HL-60 (cell line): ENCODE measurements at regions not wholly inside any gene's neighbourhood (a gene's known extent, or its start where the extent isn't known, plus 50 kb on each side); places are given as distances from the start of the nearest gene placed in this dataset.

Experiments used
- DNase-seq, 2 experiments: peaks; one replicate each; pipeline ENCODE4 v3.0.0-alpha.2; 2010 to 2020; ENCODE audit warnings: low read depth in 1 of 2, low spot score in 1 of 2
- H3K27ac ChIP-seq: fragments of 250-450 bp; sonication (Bioruptor Pico); replicated peaks from 2 replicates; pipeline ENCODE4 v1.5.1; 2020; ENCODE audit warnings: mild to moderate bottlenecking, moderate library complexity
- H3K27me3 ChIP-seq: fragments of 250-450 bp; sonication (Bioruptor Pico); 2 replicates; pipeline ENCODE4 v1.5.1; 2021; ENCODE audit warnings: mild to moderate bottlenecking, moderate library complexity; ENCODE audit not compliant: insufficient read depth, poor library complexity, severe bottlenecking
- H3K4me3 ChIP-seq: replicated peaks from 2 replicates; pipeline ENCODE4 v1.5.1; 2011; ENCODE audit warnings: mild to moderate bottlenecking, control low read depth, low read length; ENCODE audit not compliant: insufficient read depth
- CTCF ChIP-seq: IDR thresholded peaks from one replicate; pipeline ENCODE4 v1.5.1; 2011; ENCODE audit warnings: low read length, control low read depth, inconsistent platforms; ENCODE audit not compliant: insufficient read depth
- GABPA ChIP-seq: IDR thresholded peaks from 2 replicates; pipeline ENCODE4 v1.6.1; 2012; ENCODE audit warnings: low read depth
- POLR2AphosphoS5 ChIP-seq: IDR thresholded peaks from 2 replicates; pipeline ENCODE4 v1.6.1; 2012; ENCODE audit warnings: low read depth
- REST ChIP-seq: IDR thresholded peaks from 2 replicates; pipeline ENCODE4 v1.6.1; 2012; ENCODE audit warnings: low read depth; ENCODE audit not compliant: insufficient replicate concordance
- SPI1 ChIP-seq: IDR thresholded peaks from 2 replicates; pipeline ENCODE4 v1.6.1; 2012; ENCODE audit warnings: low read depth, mild to moderate bottlenecking, borderline replicate concordance

- H3K27ac ChIP-seq: no peak overlapping the region
- no peak for DNase-seq
- TF ChIP-seq REST (no peak), CTCF (no peak), GABPA (no peak)
- no peaks in the 10 kb centered on the region for H3K27me3 ChIP-seq
- H3K4me3 ChIP-seq: no peak overlapping the region
These were observed 283.8 kb downstream of the TLE3 start for GRCh38 chr15:69813881-69814280.

GRCh38 chr15:69814932-69815331, 282.8 kb downstream of the TLE3 start:
- TF ChIP-seq GABPA (no peak), SPI1 (no peak), CTCF (no peak), REST (no peak), POLR2AphosphoS5 (no peak)

GRCh38 chr15:69815793-69816192, 281.9 kb downstream of the TLE3 start:
- DNase-seq: no peak
- no peak for TF ChIP-seq POLR2AphosphoS5
- no peak for TF ChIP-seq CTCF
- no peak for TF ChIP-seq GABPA
- TF ChIP-seq REST: no peak
- no peak for TF ChIP-seq SPI1
- Histone ChIP-seq H3K4me3 (no peak overlapping the region), H3K27me3 (no peaks in the 10 kb centered on the region), H3K27ac (no peak overlapping the region)

More at GRCh38 chr15:69814932-69815331, 282.8 kb downstream of the TLE3 start:
- no peak overlapping the region for H3K27ac ChIP-seq
- no peak overlapping the region for H3K4me3 ChIP-seq
- DNase-seq: no peak
- no peaks in the 10 kb centered on the region for H3K27me3 ChIP-seq
